Memory B cell (primary cell): ENCODE measurements at regions not wholly inside any gene's neighbourhood (a gene's known extent, or its start where the extent isn't known, plus 50 kb on each side); places are given as distances from the start of the nearest gene placed in this dataset.

Source experiments
- ATAC-seq: fragments of 150-1000 bp; cut with Tn5 transposase; 2 replicates; pipeline ENCODE4 v1.10.0; 2021; ENCODE audit warnings: low read depth, mild to moderate bottlenecking, moderate library complexity
- DNase-seq, 2 donors: peaks; one replicate each; pipeline ENCODE4 v3.0.0; 2022; ENCODE audit warnings: low spot score in 2 of 2
- H3K27ac Mint-ChIP-seq: one replicate; pipeline ENCODE4 v1.8.0; 2022; ENCODE audit warnings: mild to moderate bottlenecking, moderate library complexity, mixed read lengths
- H3K27me3 Mint-ChIP-seq: one replicate; pipeline ENCODE4 v1.8.0; 2022; ENCODE audit warnings: mixed read lengths
- H3K36me3 Mint-ChIP-seq: one replicate; pipeline ENCODE4 v1.8.0; 2022; ENCODE audit warnings: mild to moderate bottlenecking, mixed read lengths
- H3K4me1 Mint-ChIP-seq: one replicate; pipeline ENCODE4 v1.8.0; 2022; ENCODE audit warnings: mixed read lengths
- H3K4me3 Mint-ChIP-seq: one replicate; pipeline ENCODE4 v1.8.0; 2022; ENCODE audit warnings: mild to moderate bottlenecking, moderate library complexity, mixed read lengths
- H3K9me3 Mint-ChIP-seq: one replicate; pipeline ENCODE4 v1.8.0; 2022; ENCODE audit warnings: mixed read lengths

DNA sequence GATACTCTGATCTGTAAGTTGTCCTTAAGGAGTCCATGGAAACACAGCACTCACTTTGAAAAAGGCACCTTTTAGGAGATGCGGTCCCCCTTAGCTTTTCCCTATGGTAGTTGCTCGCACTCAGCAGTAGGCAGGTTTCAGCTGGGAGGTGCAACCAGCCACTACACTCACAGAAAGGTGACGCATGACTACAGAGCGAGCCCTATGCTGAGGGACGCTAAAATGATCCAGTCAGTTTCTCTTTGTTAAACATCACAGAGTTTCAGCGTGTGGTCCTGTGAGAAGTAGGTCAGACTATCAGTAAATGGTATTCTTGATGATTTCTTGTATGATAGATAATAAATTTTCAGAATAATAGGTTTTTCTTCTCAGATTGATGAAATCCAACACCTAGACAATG is 362.7 kb upstream of the MIR17HG start:
- peaks cover 8% of the 10 kb centered on the region for H3K9me3 Mint-ChIP-seq
- ATAC-seq: no peak

GRCh38 chr13:90995001-90995400 is 352.5 kb upstream of the MIR17HG start:
- H3K4me1 Mint-ChIP-seq: no peaks in the 10 kb centered on the region
- no peaks in the 10 kb centered on the region for H3K27me3 Mint-ChIP-seq
- ATAC-seq: no peak
- H3K4me3 Mint-ChIP-seq: no peak overlapping the region
- no peak for DNase-seq
- H3K9me3 Mint-ChIP-seq: peaks cover 3% of the 10 kb centered on the region
- H3K27ac Mint-ChIP-seq: no peak overlapping the region
- no peaks in the 10 kb centered on the region for H3K36me3 Mint-ChIP-seq

More for the DNA sequence above, 362.7 kb upstream of the MIR17HG start:
- Mint-ChIP-seq H3K36me3 (no peaks in the 10 kb centered on the region), H3K27ac (no peak overlapping the region), H3K27me3 (no peaks in the 10 kb centered on the region), H3K4me3 (no peak overlapping the region), H3K4me1 (no peaks in the 10 kb centered on the region)
- DNase-seq: no peak

DNA sequence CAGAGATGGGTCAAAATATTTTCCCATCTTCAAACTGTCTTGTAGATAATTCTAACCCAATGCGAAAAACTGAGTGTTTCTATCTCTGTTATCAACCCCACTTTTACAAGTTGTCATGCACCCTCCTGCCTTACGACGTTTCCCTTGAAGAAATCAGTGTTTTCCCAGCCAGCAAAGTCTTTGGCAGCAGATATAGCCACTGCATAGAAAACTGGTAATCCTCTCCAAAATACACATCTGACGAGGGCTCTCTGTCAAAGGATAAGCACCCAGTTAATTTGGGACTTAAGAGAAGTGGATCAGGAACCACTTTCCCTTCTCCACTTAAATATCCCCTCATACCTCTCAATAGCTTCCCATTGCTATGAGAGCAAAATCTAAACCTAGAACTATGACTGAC is 351.9 kb upstream of the MIR17HG start:
- no peak overlapping the region for H3K27ac Mint-ChIP-seq
- peaks cover 1% of the 10 kb centered on the region for H3K9me3 Mint-ChIP-seq
- no peaks in the 10 kb centered on the region for H3K36me3 Mint-ChIP-seq
- no peaks in the 10 kb centered on the region for H3K4me1 Mint-ChIP-seq
- H3K27me3 Mint-ChIP-seq: no peaks in the 10 kb centered on the region
- H3K4me3 Mint-ChIP-seq: no peak overlapping the region
- ATAC-seq (no peak), DNase-seq (no peak)

GRCh38 chr13:90997951-90998350 is 349.5 kb upstream of the MIR17HG start:
- no peak for DNase-seq
- no peaks in the 10 kb centered on the region for H3K36me3 Mint-ChIP-seq
- H3K4me3 Mint-ChIP-seq: no peak overlapping the region
- no peaks in the 10 kb centered on the region for H3K27me3 Mint-ChIP-seq
- ATAC-seq: no peak
- no peaks in the 10 kb centered on the region for H3K4me1 Mint-ChIP-seq
- peaks cover 3% of the 10 kb centered on the region for H3K9me3 Mint-ChIP-seq
- no peak overlapping the region for H3K27ac Mint-ChIP-seq

- H3K4me1 Mint-ChIP-seq: no peaks in the 10 kb centered on the region
- H3K36me3 Mint-ChIP-seq: no peaks in the 10 kb centered on the region
- no peak overlapping the region for H3K4me3 Mint-ChIP-seq
- ATAC-seq: no peak
- H3K9me3 Mint-ChIP-seq: peaks cover 5% of the 10 kb centered on the region
- no peaks in the 10 kb centered on the region for H3K27me3 Mint-ChIP-seq
- H3K27ac Mint-ChIP-seq: no peak overlapping the region
- DNase-seq: no peak
Measured at GRCh38 chr13:90999401-90999800, 348.1 kb upstream of the MIR17HG start.

GRCh38 chr13:91001371-91001770 is 346.1 kb upstream of the MIR17HG start:
- DNase-seq: no peak
- Mint-ChIP-seq H3K27me3 (no peaks in the 10 kb centered on the region), H3K9me3 (peaks cover 5% of the 10 kb centered on the region), H3K4me3 (no peak overlapping the region), H3K4me1 (no peaks in the 10 kb centered on the region), H3K36me3 (no peaks in the 10 kb centered on the region), H3K27ac (no peak overlapping the region)
- no peak for ATAC-seq

DNA sequence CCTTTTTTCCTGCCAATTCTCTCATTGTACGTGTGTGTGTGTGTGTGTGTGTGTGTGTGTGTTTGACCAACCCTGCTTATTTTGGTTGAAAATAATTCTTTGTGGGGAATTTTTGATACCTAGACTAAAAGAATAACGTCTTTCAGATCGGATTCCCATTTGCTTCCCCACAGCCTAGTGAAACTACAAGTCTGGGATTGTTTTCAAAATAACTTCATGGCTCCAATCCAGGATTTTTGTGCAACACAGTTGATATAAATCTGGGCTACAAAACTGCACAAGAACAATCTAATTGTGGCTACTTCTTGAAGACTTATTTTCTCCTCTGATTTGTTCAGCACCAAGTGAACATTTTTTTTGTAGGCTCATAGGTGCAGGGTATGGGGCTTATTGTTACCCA is 332.8 kb upstream of the MIR17HG start:
- Mint-ChIP-seq H3K36me3 (no peaks in the 10 kb centered on the region), H3K4me1 (peaks cover 2% of the 10 kb centered on the region), H3K27me3 (no peaks in the 10 kb centered on the region), H3K9me3 (peaks cover 2% of the 10 kb centered on the region), H3K27ac (no peak overlapping the region), H3K4me3 (no peak overlapping the region)
- DNase-seq: no peak
- ATAC-seq: no peak

- Mint-ChIP-seq H3K9me3 (no peaks in the 10 kb centered on the region), H3K27ac (no peak overlapping the region), H3K4me1 (no peaks in the 10 kb centered on the region), H3K36me3 (no peaks in the 10 kb centered on the region), H3K4me3 (no peak overlapping the region), H3K27me3 (no peaks in the 10 kb centered on the region)
- DNase-seq (no peak), ATAC-seq (no peak)
Measured at GRCh38 chr13:91017031-91017668, 330.3 kb upstream of the MIR17HG start.

GRCh38 chr13:91017669-91018053 is 329.8 kb upstream of the MIR17HG start:
- DNase-seq (no peak), ATAC-seq (no peak)
- no peaks in the 10 kb centered on the region for H3K4me1 Mint-ChIP-seq
- no peak overlapping the region for H3K4me3 Mint-ChIP-seq
- no peak overlapping the region for H3K27ac Mint-ChIP-seq
- no peaks in the 10 kb centered on the region for H3K27me3 Mint-ChIP-seq
- no peaks in the 10 kb centered on the region for H3K9me3 Mint-ChIP-seq
- no peaks in the 10 kb centered on the region for H3K36me3 Mint-ChIP-seq

DNA sequence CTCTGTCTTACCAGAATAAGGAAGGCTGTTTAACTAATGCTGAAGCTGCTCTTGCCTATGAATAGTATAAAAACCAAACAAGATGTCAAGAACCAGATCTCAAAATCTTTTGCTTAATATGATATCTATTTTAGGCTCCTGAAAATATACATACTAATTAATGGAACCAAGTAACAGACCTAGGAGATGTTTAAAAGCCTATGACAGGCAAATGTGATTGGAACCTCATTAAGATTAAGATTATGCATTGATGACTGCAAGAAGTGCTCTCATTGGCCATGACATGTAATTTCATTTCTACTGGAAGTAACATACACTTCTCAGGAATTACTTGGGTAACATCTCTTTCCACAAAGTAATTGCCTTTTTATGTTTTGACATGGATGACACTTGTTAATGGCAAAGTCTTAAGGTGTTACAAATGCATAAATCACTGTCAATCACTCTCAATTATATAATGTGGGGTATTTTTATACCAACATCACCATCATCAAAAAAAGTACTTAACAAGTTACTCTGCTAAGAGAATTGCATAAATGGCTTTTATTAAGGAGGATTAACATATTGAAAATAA is 326.9 kb upstream of the MIR17HG start:
- no peak overlapping the region for H3K4me3 Mint-ChIP-seq
- no peak overlapping the region for H3K27ac Mint-ChIP-seq
- no peaks in the 10 kb centered on the region for H3K4me1 Mint-ChIP-seq
- DNase-seq (no peak), ATAC-seq (no peak)
- no peaks in the 10 kb centered on the region for H3K36me3 Mint-ChIP-seq
- peaks cover 2% of the 10 kb centered on the region for H3K9me3 Mint-ChIP-seq
- H3K27me3 Mint-ChIP-seq: no peaks in the 10 kb centered on the region

DNA sequence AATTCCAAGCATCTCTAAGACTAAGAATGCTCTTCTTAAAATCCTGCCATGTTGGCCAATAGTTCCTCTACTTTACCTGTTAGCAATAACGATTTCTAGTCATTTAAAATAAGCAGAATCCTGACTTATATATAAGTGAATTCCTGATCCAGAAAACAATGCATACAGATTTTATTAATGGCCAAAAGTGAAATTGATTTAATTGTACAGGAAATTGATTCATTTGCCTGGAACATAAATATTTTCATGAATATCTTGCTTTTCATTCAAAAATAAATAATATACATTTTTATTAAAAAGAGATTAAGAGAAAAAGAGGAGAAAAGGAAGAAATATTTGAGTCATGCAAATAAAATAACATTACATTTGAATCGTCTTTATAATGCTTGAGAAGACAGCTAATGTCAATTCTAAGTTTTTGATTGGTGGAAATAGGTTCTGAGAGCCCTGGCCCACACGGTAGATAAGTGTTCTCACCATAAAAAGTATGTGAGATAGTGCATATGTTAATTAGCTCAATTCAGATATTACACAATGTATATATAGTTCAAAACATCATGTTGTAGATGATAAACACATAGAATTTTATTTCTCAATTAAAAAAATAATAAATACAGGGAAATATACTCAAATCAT is 323.2 kb upstream of the MIR17HG start:
- Mint-ChIP-seq H3K27me3 (no peaks in the 10 kb centered on the region), H3K27ac (no peak overlapping the region), H3K4me3 (no peak overlapping the region), H3K9me3 (peaks cover 8% of the 10 kb centered on the region), H3K4me1 (no peaks in the 10 kb centered on the region), H3K36me3 (no peaks in the 10 kb centered on the region)
- DNase-seq (no peak), ATAC-seq (no peak)

GRCh38 chr13:91025442-91025841 is 322.0 kb upstream of the MIR17HG start:
- Mint-ChIP-seq H3K4me3 (no peak overlapping the region), H3K4me1 (no peaks in the 10 kb centered on the region), H3K36me3 (no peaks in the 10 kb centered on the region), H3K27me3 (no peaks in the 10 kb centered on the region), H3K9me3 (peaks cover 9% of the 10 kb centered on the region), H3K27ac (no peak overlapping the region)
- DNase-seq (no peak), ATAC-seq (no peak)

- peaks cover 10% of the 10 kb centered on the region for H3K9me3 Mint-ChIP-seq
- no peak overlapping the region for H3K27ac Mint-ChIP-seq
- no peak for ATAC-seq
- no peaks in the 10 kb centered on the region for H3K4me1 Mint-ChIP-seq
- no peak overlapping the region for H3K4me3 Mint-ChIP-seq
- H3K36me3 Mint-ChIP-seq: no peaks in the 10 kb centered on the region
- no peaks in the 10 kb centered on the region for H3K27me3 Mint-ChIP-seq
- no peak for DNase-seq
Measured at GRCh38 chr13:91031508-91031907, 316.0 kb upstream of the MIR17HG start.

GRCh38 chr13:91032104-91032503 is 315.4 kb upstream of the MIR17HG start:
- Mint-ChIP-seq H3K27ac (no peak overlapping the region), H3K36me3 (no peaks in the 10 kb centered on the region), H3K4me3 (no peak overlapping the region), H3K9me3 (peaks cover 10% of the 10 kb centered on the region), H3K4me1 (no peaks in the 10 kb centered on the region), H3K27me3 (no peaks in the 10 kb centered on the region)
- ATAC-seq (no peak), DNase-seq (no peak)

GRCh38 chr13:91036886-91037285 is 310.6 kb upstream of the MIR17HG start:
- Mint-ChIP-seq H3K27ac (no peak overlapping the region), H3K36me3 (no peaks in the 10 kb centered on the region), H3K27me3 (no peaks in the 10 kb centered on the region), H3K4me3 (no peak overlapping the region), H3K9me3 (peaks cover 3% of the 10 kb centered on the region), H3K4me1 (no peaks in the 10 kb centered on the region)
- DNase-seq: no peak
- no peak for ATAC-seq
